Activated CD4-positive, alpha-beta T cell treated with anti-CD3 and anti-CD28 coated beads, Interleukin-2, amount 50 U/mL, for 16 hours (primary cell): ENCODE measurements at regions not wholly inside any gene's neighbourhood (a gene's known extent, or its start where the extent isn't known, plus 50 kb on each side); places are given as distances from the start of the nearest gene placed in this dataset.

Source experiments
- DNase-seq: peaks from one replicate; pipeline ENCODE4 v3.0.0-alpha.2; 2020

- no peak for DNase-seq
These were observed 285.5 kb downstream of the UQCRFS1 start for GRCh38 chr19:28927456-28927855.

GRCh38 chr19:28920269-28921066 is 292.5 kb downstream of the UQCRFS1 start:
- DNase-seq = no peak

- no peak for DNase-seq
These were observed 295.3 kb downstream of the UQCRFS1 start for GRCh38 chr19:28917621-28918020.

- no peak for DNase-seq
These were observed 297.1 kb downstream of the UQCRFS1 start for GRCh38 chr19:28915737-28916460.

- DNase-seq = no peak
These were observed 297.7 kb downstream of the UQCRFS1 start for GRCh38 chr19:28915202-28915601.

GRCh38 chr19:28914173-28914572 is 298.8 kb downstream of the UQCRFS1 start:
- no peak for DNase-seq

GRCh38 chr19:28913626-28914025 is 299.3 kb downstream of the UQCRFS1 start:
- no peak for DNase-seq

- no peak for DNase-seq
These were observed 304.0 kb downstream of the UQCRFS1 start for GRCh38 chr19:28908941-28909340.

- DNase-seq = no peak
These were observed 305.4 kb downstream of the UQCRFS1 start for GRCh38 chr19:28907534-28907933.

- no peak for DNase-seq
These were observed 307.0 kb downstream of the UQCRFS1 start for GRCh38 chr19:28905996-28906395.

- DNase-seq = no peak
These were observed 313.2 kb downstream of the UQCRFS1 start for GRCh38 chr19:28899703-28900102.

- no peak for DNase-seq
These were observed 314.7 kb downstream of the UQCRFS1 start for GRCh38 chr19:28898249-28898648.

- no peak for DNase-seq
These were observed 322.8 kb downstream of the UQCRFS1 start for GRCh38 chr19:28889941-28890670.

GRCh38 chr19:28887920-28888618 is 324.9 kb downstream of the UQCRFS1 start:
- DNase-seq = no peak

- DNase-seq = no peak
These were observed 326.2 kb downstream of the UQCRFS1 start for GRCh38 chr19:28886708-28887107.

GRCh38 chr19:28885965-28886364 is 327.0 kb downstream of the UQCRFS1 start:
- DNase-seq = no peak

GRCh38 chr19:28884786-28885476 is 328.0 kb downstream of the UQCRFS1 start:
- DNase-seq = no peak

GRCh38 chr19:28883241-28883693 is 329.7 kb downstream of the UQCRFS1 start:
- no peak for DNase-seq

GRCh38 chr19:28882818-28883217 is 330.1 kb downstream of the UQCRFS1 start:
- DNase-seq = no peak

- no peak for DNase-seq
These were observed 331.3 kb downstream of the UQCRFS1 start for GRCh38 chr19:28881616-28882015.

GRCh38 chr19:28880735-28881401 is 332.1 kb downstream of the UQCRFS1 start:
- DNase-seq = no peak
